Body of pancreas (tissue), 4 donors: ENCODE measurements at regions not wholly inside any gene's neighbourhood (a gene's known extent, or its start where the extent isn't known, plus 50 kb on each side); places are given as distances from the start of the nearest gene placed in this dataset.

ENCODE experiments used
- POLR2A ChIP-seq, 3 donors: fragments of 450-650 bp; IDR thresholded peaks; one replicate each; pipeline ENCODE4 v1.6.1; 2016; ENCODE audit warnings: antibody characterized with exemption in 3 of 3, mild to moderate bottlenecking in 2 of 3
- TF ChIP-seq, protein P1 (sequence below), 7 experiments: fragments of 450-650 bp in 4 of 7; fragments of 200-600 bp in 3 of 7; sonication (generic) in 3 of 7; IDR thresholded peaks; one replicate each; pipeline ENCODE4 v1.5.1; 2016 to 2019; ENCODE audit warnings: antibody characterized with exemption in 7 of 7

DNA sequence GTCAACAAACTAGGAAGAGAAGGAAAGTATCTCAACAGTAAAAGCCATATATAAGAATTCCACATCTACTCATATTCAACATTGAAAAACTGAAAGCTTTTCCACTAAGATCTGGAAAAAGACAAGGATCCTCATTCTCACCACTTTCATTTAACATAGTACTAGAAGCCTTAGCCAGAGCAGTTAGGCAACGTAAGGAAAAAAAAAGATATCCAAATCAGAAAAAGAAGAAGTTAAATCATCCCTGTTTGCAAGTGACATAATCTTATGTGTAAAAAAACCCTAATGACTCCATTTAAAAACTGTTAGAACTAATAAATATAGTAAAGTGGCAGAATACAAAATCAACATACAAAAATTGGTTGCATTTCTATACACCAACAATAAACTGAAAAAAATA, 426.2 kb downstream of the BCAT1 start:
- no peak for TF ChIP-seq POLR2A (IDR thresholded peaks at IDR 0.05)
- TF ChIP-seq, protein P1, sequence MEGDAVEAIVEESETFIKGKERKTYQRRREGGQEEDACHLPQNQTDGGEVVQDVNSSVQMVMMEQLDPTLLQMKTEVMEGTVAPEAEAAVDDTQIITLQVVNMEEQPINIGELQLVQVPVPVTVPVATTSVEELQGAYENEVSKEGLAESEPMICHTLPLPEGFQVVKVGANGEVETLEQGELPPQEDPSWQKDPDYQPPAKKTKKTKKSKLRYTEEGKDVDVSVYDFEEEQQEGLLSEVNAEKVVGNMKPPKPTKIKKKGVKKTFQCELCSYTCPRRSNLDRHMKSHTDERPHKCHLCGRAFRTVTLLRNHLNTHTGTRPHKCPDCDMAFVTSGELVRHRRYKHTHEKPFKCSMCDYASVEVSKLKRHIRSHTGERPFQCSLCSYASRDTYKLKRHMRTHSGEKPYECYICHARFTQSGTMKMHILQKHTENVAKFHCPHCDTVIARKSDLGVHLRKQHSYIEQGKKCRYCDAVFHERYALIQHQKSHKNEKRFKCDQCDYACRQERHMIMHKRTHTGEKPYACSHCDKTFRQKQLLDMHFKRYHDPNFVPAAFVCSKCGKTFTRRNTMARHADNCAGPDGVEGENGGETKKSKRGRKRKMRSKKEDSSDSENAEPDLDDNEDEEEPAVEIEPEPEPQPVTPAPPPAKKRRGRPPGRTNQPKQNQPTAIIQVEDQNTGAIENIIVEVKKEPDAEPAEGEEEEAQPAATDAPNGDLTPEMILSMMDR (IDR thresholded peaks at IDR 0.05), result no peak
